H9 (cell line): ENCODE measurements at regions not wholly inside any gene's neighbourhood (a gene's known extent, or its start where the extent isn't known, plus 50 kb on each side); places are given as distances from the start of the nearest gene placed in this dataset.

Experiments used
- DNase-seq: peaks from one replicate; pipeline ENCODE4 v3.0.0-alpha.2; 2017
- H2AFZ ChIP-seq: one replicate; pipeline ENCODE4 v1.6.1; 2013; ENCODE audit warnings: mild to moderate bottlenecking, low read length, control low read depth, moderate library complexity
- H2AK5ac ChIP-seq: 2 replicates; pipeline ENCODE4 v1.6.1; 2013; ENCODE audit warnings: low read length, control low read depth, mixed read lengths; ENCODE audit not compliant: insufficient read length
- H2BK120ac ChIP-seq: one replicate; pipeline ENCODE4 v1.6.1; 2013; ENCODE audit warnings: low read depth, mild to moderate bottlenecking, low read length, control low read depth, inconsistent platforms; ENCODE audit not compliant: poor library complexity, severe bottlenecking
- H2BK12ac ChIP-seq: 2 replicates; pipeline ENCODE4 v1.6.1; 2013; ENCODE audit warnings: low read length, control low read depth, mixed read lengths, low read depth; ENCODE audit not compliant: insufficient read length
- H2BK15ac ChIP-seq: 2 replicates; pipeline ENCODE4 v1.6.1; 2013; ENCODE audit warnings: low read depth, low read length, control low read depth
- H2BK20ac ChIP-seq: one replicate; pipeline ENCODE4 v1.6.1; 2013; ENCODE audit warnings: low read depth, mild to moderate bottlenecking, low read length, control low read depth, inconsistent platforms; ENCODE audit not compliant: poor library complexity, severe bottlenecking
- H2BK5ac ChIP-seq: 2 replicates; pipeline ENCODE4 v1.6.1; 2013; ENCODE audit warnings: low read length, control low read depth, mixed read lengths; ENCODE audit not compliant: insufficient read length
- H3K14ac ChIP-seq: 2 replicates; pipeline ENCODE4 v1.6.1; 2013; ENCODE audit warnings: low read length, control low read depth; ENCODE audit not compliant: insufficient read depth
- H3K18ac ChIP-seq: 2 replicates; pipeline ENCODE4 v1.6.1; 2013; ENCODE audit warnings: low read depth, mild to moderate bottlenecking, mixed read lengths, low read length, control low read depth; ENCODE audit not compliant: insufficient read length
- H3K23ac ChIP-seq: 2 replicates; pipeline ENCODE4 v1.6.1; 2013; ENCODE audit warnings: low read length, control low read depth, mixed read lengths, low read depth; ENCODE audit not compliant: insufficient read length
- H3K23me2 ChIP-seq: 2 replicates; pipeline ENCODE4 v1.6.1; 2013; ENCODE audit warnings: low read depth, mild to moderate bottlenecking, mixed read lengths, low read length, control low read depth; ENCODE audit not compliant: insufficient read length, poor library complexity, severe bottlenecking
- H3K27ac ChIP-seq: 2 replicates; pipeline ENCODE4 v1.5.1; 2013; ENCODE audit warnings: low read length, control low read depth, mixed read lengths, low read depth; ENCODE audit not compliant: insufficient read length
- H3K27me3 ChIP-seq: 2 replicates; pipeline ENCODE4 v1.6.1; 2013; ENCODE audit warnings: low read length, control low read depth, inconsistent platforms; ENCODE audit not compliant: insufficient read depth
- H3K4ac ChIP-seq: 2 replicates; pipeline ENCODE4 v1.6.1; 2013; ENCODE audit warnings: low read depth, mild to moderate bottlenecking, control low read depth, inconsistent platforms, low read length, moderate library complexity
- H3K4me1 ChIP-seq: 2 replicates; pipeline ENCODE4 v1.6.1; 2013; ENCODE audit warnings: low read length, control low read depth, inconsistent platforms; ENCODE audit not compliant: insufficient read depth
- H3K4me2 ChIP-seq: 2 replicates; pipeline ENCODE4 v1.6.1; 2013; ENCODE audit warnings: low read length, control low read depth, mixed read lengths; ENCODE audit not compliant: insufficient read length, insufficient read depth
- H3K56ac ChIP-seq: 2 replicates; pipeline ENCODE4 v1.6.1; 2013; ENCODE audit warnings: low read depth, mild to moderate bottlenecking, mixed read lengths, low read length, control low read depth; ENCODE audit not compliant: insufficient read length
- H3K79me1 ChIP-seq: 2 replicates; pipeline ENCODE4 v1.6.1; 2013; ENCODE audit warnings: low read depth, mild to moderate bottlenecking, moderate library complexity, low read length, control low read depth, inconsistent platforms; ENCODE audit not compliant: insufficient read depth, poor library complexity, severe bottlenecking
- H3K79me2 ChIP-seq: 2 replicates; pipeline ENCODE4 v1.6.1; 2013; ENCODE audit warnings: low read length, control low read depth, inconsistent platforms; ENCODE audit not compliant: insufficient read depth
- H3K9ac ChIP-seq: 2 replicates; pipeline ENCODE4 v1.6.1; 2013; ENCODE audit warnings: low read length, control low read depth, mixed read lengths; ENCODE audit not compliant: insufficient read length; ENCODE audit errors: extremely low read depth
- H3K9me3 ChIP-seq: one replicate; pipeline ENCODE4 v1.6.1; 2013; ENCODE audit warnings: low read depth, low read length, inconsistent platforms; ENCODE audit not compliant: control insufficient read depth
- H3T11ph ChIP-seq: one replicate; pipeline ENCODE4 v1.6.1; 2013; ENCODE audit warnings: mild to moderate bottlenecking, low read length, control low read depth, inconsistent platforms
- H4K20me1 ChIP-seq: one replicate; pipeline ENCODE4 v1.6.1; 2013; ENCODE audit not compliant: control insufficient read depth, insufficient read length, insufficient read depth
- H4K5ac ChIP-seq: 2 replicates; pipeline ENCODE4 v1.6.1; 2013; ENCODE audit warnings: low read depth, mild to moderate bottlenecking, mixed read lengths, low read length, control low read depth; ENCODE audit not compliant: insufficient read length
- H4K8ac ChIP-seq: replicated peaks from 2 replicates; pipeline ENCODE4 v1.6.1; 2013; ENCODE audit warnings: low read length, control low read depth, mixed read lengths, low read depth; ENCODE audit not compliant: insufficient read length
- H4K91ac ChIP-seq: 2 replicates; pipeline ENCODE4 v1.6.1; 2013; ENCODE audit warnings: low read depth, mild to moderate bottlenecking, moderate library complexity, mixed read lengths, low read length, control low read depth; ENCODE audit not compliant: insufficient read length
- H3K27ac Mint-ChIP-seq, 3 experiments: 2 replicates in 2 of 3; 3 replicates in 1 of 3; pipeline ENCODE4 v1.8.0; 2020 to 2021; ENCODE audit warnings: mixed read lengths in 3 of 3, mild to moderate bottlenecking in 1 of 3, moderate library complexity in 1 of 3
- H3K27me3 Mint-ChIP-seq: 2 replicates; pipeline ENCODE4 v1.8.0; 2021; ENCODE audit warnings: low read depth, mild to moderate bottlenecking, moderate library complexity, mixed read lengths
- H3K36me3 Mint-ChIP-seq, 3 experiments: 2 replicates in 2 of 3; 3 replicates in 1 of 3; pipeline ENCODE4 v1.8.0; 2020 to 2021; ENCODE audit warnings: low read depth in 3 of 3, mixed read lengths in 3 of 3; ENCODE audit not compliant: insufficient read depth in 1 of 3
- H3K4me1 Mint-ChIP-seq, 2 experiments: 2 replicates each; pipeline ENCODE4 v1.8.0; 2020; ENCODE audit warnings: mixed read lengths in 2 of 2
- H3K4me3 Mint-ChIP-seq, 2 experiments: 2 replicates in 1 of 2; 3 replicates in 1 of 2; pipeline ENCODE4 v1.8.0; 2020 to 2021; ENCODE audit warnings: mild to moderate bottlenecking in 2 of 2, mixed read lengths in 2 of 2, moderate library complexity in 1 of 2
- H3K9me3 Mint-ChIP-seq, 2 experiments: 2 replicates in 1 of 2; 3 replicates in 1 of 2; pipeline ENCODE4 v1.8.0; 2020; ENCODE audit warnings: mild to moderate bottlenecking in 2 of 2, mixed read lengths in 2 of 2, moderate library complexity in 1 of 2
- CTCF ChIP-seq: fragments of 200-600 bp; sonication (generic); conservative IDR thresholded peaks from 3 replicates; pipeline ENCODE4 v1.8.0; 2021; ENCODE audit warnings: antibody characterized with exemption, mild to moderate bottlenecking
- WGBS: extraction: QIAGEN DNeasy Blood & Tissue Kit; methylation state at CpG from one replicate; pipeline ENCODE4 v1.1.7; 2013; ENCODE audit warnings: missing lambda C conversion rate, low lambda C conversion rate, mixed read lengths; ENCODE audit not compliant: insufficient read length; ENCODE audit errors: extremely low coverage; 5-methylcytosine and 5-hydroxymethylcytosine counted together

- Mint-ChIP-seq H3K4me1 (no peaks in the 10 kb centered on the region; a peak in 1 of 4 replicates), H3K27ac (no peak overlapping the region), H3K36me3 (no peaks in the 10 kb centered on the region), H3K9me3 (no peaks in the 10 kb centered on the region), H3K27me3 (peaks cover 3% of the 10 kb centered on the region; the same call in 1 of the 2 replicates), H3K4me3 (no peak overlapping the region)
- Histone ChIP-seq H4K5ac (no peak overlapping the region), H4K20me1 (no peaks in the 10 kb centered on the region), H3K27me3 (no peaks in the 10 kb centered on the region), H3K18ac (no peak overlapping the region), H3K56ac (no peak overlapping the region), H2BK12ac (no peak overlapping the region), H3K9me3 (no peaks in the 10 kb centered on the region), H3K9ac (no peak overlapping the region), H3K27ac (no peak overlapping the region), H2BK20ac (no peak overlapping the region), H3K23me2 (no peaks in the 10 kb centered on the region), H4K91ac (no peak overlapping the region), H3K79me1 (no peaks in the 10 kb centered on the region), H3K4me2 (no peak overlapping the region), H3K14ac (no peak overlapping the region), H3T11ph (no peak overlapping the region), H2AK5ac (no peak overlapping the region), H2BK120ac (no peak overlapping the region), H3K79me2 (no peaks in the 10 kb centered on the region), H4K8ac (no peak overlapping the region), H3K4me1 (no peaks in the 10 kb centered on the region), H2AFZ (no peak overlapping the region), H3K4ac (no peak overlapping the region), H2BK15ac (no peak overlapping the region), H3K23ac (no peak overlapping the region), H2BK5ac (no peak overlapping the region)
- DNase-seq: no peak
- no peak for TF ChIP-seq CTCF
- no CpG with 5 or more reads among the region's 1 CpG for WGBS
These were observed 130.8 kb upstream of the LNX1 start for GRCh38 chr4:53722110-53722509.
